HL-60 (cell line): ENCODE measurements at regions not wholly inside any gene's neighbourhood (a gene's known extent, or its start where the extent isn't known, plus 50 kb on each side); places are given as distances from the start of the nearest gene placed in this dataset.
"Not testable (repeated sequence)": the region's sequence is repeated elsewhere in the genome, so short reads cannot be mapped to it uniquely, and the experiment has no call there.

Experiments used
- DNase-seq, 2 experiments: peaks; one replicate each; pipeline ENCODE4 v3.0.0-alpha.2; 2010 to 2020; ENCODE audit warnings: low read depth in 1 of 2, low spot score in 1 of 2
- H3K27ac ChIP-seq: fragments of 250-450 bp; sonication (Bioruptor Pico); replicated peaks from 2 replicates; pipeline ENCODE4 v1.5.1; 2020; ENCODE audit warnings: mild to moderate bottlenecking, moderate library complexity
- H3K27me3 ChIP-seq: fragments of 250-450 bp; sonication (Bioruptor Pico); 2 replicates; pipeline ENCODE4 v1.5.1; 2021; ENCODE audit warnings: mild to moderate bottlenecking, moderate library complexity; ENCODE audit not compliant: insufficient read depth, poor library complexity, severe bottlenecking
- H3K4me3 ChIP-seq: replicated peaks from 2 replicates; pipeline ENCODE4 v1.5.1; 2011; ENCODE audit warnings: mild to moderate bottlenecking, control low read depth, low read length; ENCODE audit not compliant: insufficient read depth
- CTCF ChIP-seq: IDR thresholded peaks from one replicate; pipeline ENCODE4 v1.5.1; 2011; ENCODE audit warnings: low read length, control low read depth, inconsistent platforms; ENCODE audit not compliant: insufficient read depth
- GABPA ChIP-seq: IDR thresholded peaks from 2 replicates; pipeline ENCODE4 v1.6.1; 2012; ENCODE audit warnings: low read depth
- POLR2AphosphoS5 ChIP-seq: IDR thresholded peaks from 2 replicates; pipeline ENCODE4 v1.6.1; 2012; ENCODE audit warnings: low read depth
- SPI1 ChIP-seq: IDR thresholded peaks from 2 replicates; pipeline ENCODE4 v1.6.1; 2012; ENCODE audit warnings: low read depth, mild to moderate bottlenecking, borderline replicate concordance
- TF ChIP-seq, protein P1 (sequence below): IDR thresholded peaks from 2 replicates; pipeline ENCODE4 v1.6.1; 2012; ENCODE audit warnings: low read depth; ENCODE audit not compliant: insufficient replicate concordance

- DNase-seq, result no peak
- H3K27me3 ChIP-seq, result no peaks in the 10 kb centered on the region
- no peak overlapping the region for H3K4me3 ChIP-seq
- TF ChIP-seq POLR2AphosphoS5 (no peak), SPI1 (no peak), GABPA (no peak), CTCF (no peak)
- TF ChIP-seq, protein P1, sequence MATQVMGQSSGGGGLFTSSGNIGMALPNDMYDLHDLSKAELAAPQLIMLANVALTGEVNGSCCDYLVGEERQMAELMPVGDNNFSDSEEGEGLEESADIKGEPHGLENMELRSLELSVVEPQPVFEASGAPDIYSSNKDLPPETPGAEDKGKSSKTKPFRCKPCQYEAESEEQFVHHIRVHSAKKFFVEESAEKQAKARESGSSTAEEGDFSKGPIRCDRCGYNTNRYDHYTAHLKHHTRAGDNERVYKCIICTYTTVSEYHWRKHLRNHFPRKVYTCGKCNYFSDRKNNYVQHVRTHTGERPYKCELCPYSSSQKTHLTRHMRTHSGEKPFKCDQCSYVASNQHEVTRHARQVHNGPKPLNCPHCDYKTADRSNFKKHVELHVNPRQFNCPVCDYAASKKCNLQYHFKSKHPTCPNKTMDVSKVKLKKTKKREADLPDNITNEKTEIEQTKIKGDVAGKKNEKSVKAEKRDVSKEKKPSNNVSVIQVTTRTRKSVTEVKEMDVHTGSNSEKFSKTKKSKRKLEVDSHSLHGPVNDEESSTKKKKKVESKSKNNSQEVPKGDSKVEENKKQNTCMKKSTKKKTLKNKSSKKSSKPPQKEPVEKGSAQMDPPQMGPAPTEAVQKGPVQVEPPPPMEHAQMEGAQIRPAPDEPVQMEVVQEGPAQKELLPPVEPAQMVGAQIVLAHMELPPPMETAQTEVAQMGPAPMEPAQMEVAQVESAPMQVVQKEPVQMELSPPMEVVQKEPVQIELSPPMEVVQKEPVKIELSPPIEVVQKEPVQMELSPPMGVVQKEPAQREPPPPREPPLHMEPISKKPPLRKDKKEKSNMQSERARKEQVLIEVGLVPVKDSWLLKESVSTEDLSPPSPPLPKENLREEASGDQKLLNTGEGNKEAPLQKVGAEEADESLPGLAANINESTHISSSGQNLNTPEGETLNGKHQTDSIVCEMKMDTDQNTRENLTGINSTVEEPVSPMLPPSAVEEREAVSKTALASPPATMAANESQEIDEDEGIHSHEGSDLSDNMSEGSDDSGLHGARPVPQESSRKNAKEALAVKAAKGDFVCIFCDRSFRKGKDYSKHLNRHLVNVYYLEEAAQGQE, result no peak
- H3K27ac ChIP-seq, result no peak overlapping the region
Measured at GRCh38 chr2:105669384-105669891, 75.3 kb upstream of the NCK2 start.

DNA sequence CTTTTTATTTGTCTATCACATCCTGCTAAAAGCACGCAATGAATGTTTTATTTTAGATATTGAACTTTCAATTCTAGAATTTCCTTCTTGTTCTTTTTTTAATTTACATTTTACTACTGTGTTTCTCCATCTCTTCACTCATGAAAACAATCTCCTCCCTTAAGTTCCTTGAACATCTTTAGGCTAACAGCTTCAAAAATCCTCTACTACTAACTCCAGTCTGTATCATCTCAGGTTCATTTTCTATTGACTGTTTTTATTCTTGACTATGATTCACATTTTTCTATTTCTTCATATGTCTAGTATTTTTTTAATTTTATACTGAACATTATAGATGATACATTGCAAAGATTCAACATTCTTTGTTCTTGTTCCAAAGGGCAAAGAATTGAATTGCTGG, 79.2 kb upstream of the NCK2 start:
- Histone ChIP-seq H3K27ac (no peak overlapping the region), H3K27me3 (no peaks in the 10 kb centered on the region), H3K4me3 (no peak overlapping the region)
- TF ChIP-seq GABPA, result no peak
- TF ChIP-seq CTCF, result no peak
- TF ChIP-seq SPI1, result no peak
- no peak for DNase-seq

GRCh38 chr2:105660489-105660888, 84.2 kb upstream of the NCK2 start:
- DNase-seq, result no peak
- Histone ChIP-seq H3K27ac (no peak overlapping the region), H3K27me3 (no peaks in the 10 kb centered on the region), H3K4me3 (no peak overlapping the region)
- TF ChIP-seq, protein P1, result no peak
- TF ChIP-seq GABPA (no peak), POLR2AphosphoS5 (no peak)

DNA sequence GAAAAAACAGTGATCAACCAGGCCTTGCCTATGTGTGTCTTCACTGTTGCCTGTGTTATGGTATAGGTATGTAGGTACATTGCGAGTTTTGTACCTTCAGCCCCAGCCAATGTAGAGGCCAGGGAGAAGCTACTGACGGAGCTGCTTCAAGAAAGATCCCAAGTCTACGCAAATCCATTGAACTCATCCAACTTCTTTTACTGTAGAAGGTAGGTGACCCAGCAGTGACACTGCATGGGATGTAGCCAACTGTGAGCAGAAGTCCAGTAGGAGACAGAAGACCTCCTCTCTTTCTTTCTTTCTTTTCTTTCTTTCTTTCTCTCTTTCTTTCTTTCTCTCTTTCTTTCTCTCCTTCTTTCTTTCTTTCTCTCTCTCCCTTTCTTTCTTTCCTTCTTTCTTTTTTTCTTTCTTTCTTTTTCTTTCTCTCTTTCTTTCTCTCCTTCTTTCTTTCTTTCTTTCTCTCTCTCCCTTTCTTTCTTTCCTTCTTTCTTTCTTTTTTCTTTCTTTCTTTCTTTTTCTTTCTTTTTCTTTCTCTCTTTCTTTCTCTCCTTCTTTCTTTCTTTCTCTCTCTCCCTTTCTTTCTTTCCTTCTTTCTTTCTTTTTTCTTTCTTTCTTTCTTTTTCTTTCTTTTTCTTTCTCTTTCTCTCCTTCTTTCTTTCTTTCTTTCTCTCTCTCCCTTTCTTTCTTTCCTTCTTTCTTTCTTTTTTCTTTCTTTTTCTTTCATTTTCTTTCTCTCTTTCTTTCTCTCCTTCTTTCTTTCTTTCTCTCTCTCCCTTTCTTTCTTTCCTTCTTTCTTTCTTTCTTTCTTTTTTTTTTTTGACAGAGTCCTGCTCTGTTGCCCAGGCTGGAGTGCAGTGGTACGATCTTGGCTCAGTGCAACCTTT, 88.7 kb upstream of the NCK2 start:
- DNase-seq, H3K27ac ChIP-seq, H3K4me3 ChIP-seq, H3K27me3 ChIP-seq: not testable (repeated sequence)

GRCh38 chr2:105655244-105655643, 89.5 kb upstream of the NCK2 start:
- TF ChIP-seq POLR2AphosphoS5, result no peak
- TF ChIP-seq GABPA, result no peak
- no peak for TF ChIP-seq CTCF
- no peak for TF ChIP-seq SPI1
- TF ChIP-seq, protein P1, result no peak
- Histone ChIP-seq H3K4me3 (no peak overlapping the region), H3K27ac (no peak overlapping the region), H3K27me3 (no peaks in the 10 kb centered on the region)
- no peak for DNase-seq
